Transverse colon (tissue), 4 donors: ENCODE measurements at regions not wholly inside any gene's neighbourhood (a gene's known extent, or its start where the extent isn't known, plus 50 kb on each side); places are given as distances from the start of the nearest gene placed in this dataset.

ENCODE experiments used
- DNase-seq: peaks from one replicate; pipeline ENCODE4 v3.0.0-alpha.2; 2019
- H3K27ac ChIP-seq, 4 donors: fragments of 200-600 bp; sonication (generic); 2 replicates each; pipeline ENCODE4 v1.5.1; 2016 to 2018; ENCODE audit warnings: inconsistent platforms in 4 of 4
- H3K27me3 ChIP-seq: fragments of 200-600 bp; sonication (generic); 2 replicates; pipeline ENCODE4 v1.5.1; 2017; ENCODE audit warnings: inconsistent platforms
- H3K36me3 ChIP-seq, 4 donors: fragments of 200-600 bp; sonication (generic); 2 replicates each; pipeline ENCODE4 v1.5.1; 2017 to 2019; ENCODE audit warnings: inconsistent platforms in 4 of 4
- H3K4me1 ChIP-seq, 4 donors: fragments of 200-600 bp; sonication (generic); 2 replicates each; pipeline ENCODE4 v1.5.1; 2017 to 2020; ENCODE audit warnings: inconsistent platforms in 4 of 4
- H3K4me3 ChIP-seq, 4 donors: fragments of 200-600 bp; sonication (generic); 1 replicate in 1 of 4; 2 replicates in 3 of 4; pipeline versions ENCODE4 v1.5.1 to v1.6.1; 2017 to 2019; ENCODE audit warnings: inconsistent platforms in 4 of 4
- H3K9me3 ChIP-seq, 2 donors: fragments of 200-600 bp; sonication (generic); 2 replicates each; pipeline ENCODE4 v1.5.1; 2017 to 2019; ENCODE audit warnings: inconsistent platforms in 2 of 2
- EP300 ChIP-seq: sonication (generic); formaldehyde crosslinking; IDR thresholded peaks from one replicate; pipeline ENCODE4 v1.6.1; 2017; ENCODE audit warnings: antibody characterized with exemption, low read depth
- POLR2A ChIP-seq: fragments of 450-650 bp; IDR thresholded peaks from one replicate; pipeline ENCODE4 v1.6.1; 2016; ENCODE audit warnings: antibody characterized with exemption, mild to moderate bottlenecking, moderate library complexity
- POLR2AphosphoS5 ChIP-seq, 3 donors: sonication (generic); formaldehyde crosslinking; IDR thresholded peaks; one replicate each; pipeline ENCODE4 v1.6.1; 2016; ENCODE audit warnings: antibody characterized with exemption in 3 of 3
- WGBS, 2 donors: methylation state at CpG; one replicate each; pipeline ENCODE4 v1.1.5; 2018; ENCODE audit warnings: low coverage in 1 of 2; 5-methylcytosine and 5-hydroxymethylcytosine counted together
- in situ Hi-C, 4 donors: fragments of 200-750 bp; cut with MboI; loops; one replicate each; pipeline versions ENCODE4 v1.15.0 to v1.15.1; 2017; ENCODE audit warnings: low sequenced_read_pairs in 3 of 4, low pct_ligation_motif_present in 1 of 4, low pct_unique_long_range_greater_than_20kb in 1 of 4
- intact Hi-C: fragments of 100-400 bp; cut with DNase I; formaldehyde crosslinking; loops from one replicate; pipeline ENCODE4 v1.15.1; 2023; ENCODE audit warnings: low total_unique reads
- TF ChIP-seq, protein P1 (sequence below), 5 experiments: fragments of 200-600 bp in 3 of 5; fragments of 450-650 bp in 2 of 5; sonication (generic) in 3 of 5; IDR thresholded peaks; 1 replicate in 2 of 5; 2 replicates in 3 of 5; pipeline ENCODE4 v1.5.1; 2016 to 2017; ENCODE audit warnings: antibody characterized with exemption in 5 of 5, inconsistent platforms in 3 of 5, mild to moderate bottlenecking in 2 of 5, moderate library complexity in 1 of 5

DNA sequence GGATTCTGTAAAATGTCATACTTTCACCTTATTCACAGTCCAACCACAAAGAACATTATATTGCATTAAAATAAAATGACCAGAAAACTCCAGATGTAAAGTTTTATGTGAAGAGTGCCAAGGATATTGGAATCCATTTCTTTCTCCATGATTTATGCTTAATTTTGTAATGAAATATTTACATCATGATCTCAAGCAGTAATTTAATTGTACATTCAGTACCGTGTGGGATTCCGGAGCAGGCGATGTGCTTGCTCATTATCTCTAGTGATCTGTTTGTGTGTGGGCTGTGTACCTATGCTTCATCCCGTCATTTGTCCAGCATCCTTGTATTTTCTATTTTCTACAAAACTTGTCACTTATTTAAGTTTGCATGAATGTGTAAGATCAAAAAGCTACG lies 415.9 kb upstream of the SLC8A1 start:
- H3K27ac ChIP-seq = no peak overlapping the region
- 82 to 85% methylated on average over 5 of the region's 5 CpGs for WGBS, 2 donors
- TF ChIP-seq POLR2A (no peak), EP300 (no peak), POLR2AphosphoS5 (IDR thresholded peaks at IDR 0.05) (no peak)
- TF ChIP-seq, protein P1, sequence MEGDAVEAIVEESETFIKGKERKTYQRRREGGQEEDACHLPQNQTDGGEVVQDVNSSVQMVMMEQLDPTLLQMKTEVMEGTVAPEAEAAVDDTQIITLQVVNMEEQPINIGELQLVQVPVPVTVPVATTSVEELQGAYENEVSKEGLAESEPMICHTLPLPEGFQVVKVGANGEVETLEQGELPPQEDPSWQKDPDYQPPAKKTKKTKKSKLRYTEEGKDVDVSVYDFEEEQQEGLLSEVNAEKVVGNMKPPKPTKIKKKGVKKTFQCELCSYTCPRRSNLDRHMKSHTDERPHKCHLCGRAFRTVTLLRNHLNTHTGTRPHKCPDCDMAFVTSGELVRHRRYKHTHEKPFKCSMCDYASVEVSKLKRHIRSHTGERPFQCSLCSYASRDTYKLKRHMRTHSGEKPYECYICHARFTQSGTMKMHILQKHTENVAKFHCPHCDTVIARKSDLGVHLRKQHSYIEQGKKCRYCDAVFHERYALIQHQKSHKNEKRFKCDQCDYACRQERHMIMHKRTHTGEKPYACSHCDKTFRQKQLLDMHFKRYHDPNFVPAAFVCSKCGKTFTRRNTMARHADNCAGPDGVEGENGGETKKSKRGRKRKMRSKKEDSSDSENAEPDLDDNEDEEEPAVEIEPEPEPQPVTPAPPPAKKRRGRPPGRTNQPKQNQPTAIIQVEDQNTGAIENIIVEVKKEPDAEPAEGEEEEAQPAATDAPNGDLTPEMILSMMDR (IDR thresholded peaks at IDR 0.05) = no peak
- intact Hi-C loops (no loop called here), in situ Hi-C loops (no loop called here)
- no peaks in the 10 kb centered on the region for H3K27me3 ChIP-seq
- no peaks in the 10 kb centered on the region for H3K36me3 ChIP-seq
- no peak for DNase-seq
- H3K4me3 ChIP-seq = no peak overlapping the region
- H3K4me1 ChIP-seq = no peaks in the 10 kb centered on the region
- no peaks in the 10 kb centered on the region for H3K9me3 ChIP-seq

DNA sequence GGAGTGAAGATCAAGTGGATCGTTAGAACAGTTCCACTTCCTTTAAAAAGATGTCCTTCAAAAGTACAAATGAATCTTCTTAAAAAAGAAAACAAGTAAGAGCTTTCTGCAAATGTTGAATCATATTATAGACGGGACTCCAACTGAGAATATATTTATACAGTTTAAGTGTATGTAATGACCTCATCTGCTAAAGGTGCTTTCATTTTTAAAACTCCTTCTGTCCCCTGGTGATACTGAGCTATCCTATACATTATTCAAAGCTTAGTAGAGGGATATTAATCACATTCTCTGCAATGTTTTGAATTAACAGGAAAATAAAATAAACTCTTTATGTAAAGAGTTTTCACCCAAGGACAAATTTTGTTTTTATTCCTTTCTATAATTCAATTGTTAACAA lies 420.7 kb upstream of the SLC8A1 start:
- H3K4me1 ChIP-seq = no peaks in the 10 kb centered on the region
- no peak overlapping the region for H3K27ac ChIP-seq
- no peak for DNase-seq
- no peak for TF ChIP-seq EP300
- TF ChIP-seq, protein P1 (IDR thresholded peaks at IDR 0.05) = no peak
- no peak for TF ChIP-seq POLR2AphosphoS5 (IDR thresholded peaks at IDR 0.05)
- TF ChIP-seq POLR2A = no peak
- intact Hi-C loops (no loop called here), in situ Hi-C loops (no loop called here)
- H3K9me3 ChIP-seq = no peaks in the 10 kb centered on the region
- no peaks in the 10 kb centered on the region for H3K27me3 ChIP-seq
- no peaks in the 10 kb centered on the region for H3K36me3 ChIP-seq
- WGBS, 2 donors = 35 to 48% methylated on average over 2 of the region's 2 CpGs
- H3K4me3 ChIP-seq = no peak overlapping the region

DNA sequence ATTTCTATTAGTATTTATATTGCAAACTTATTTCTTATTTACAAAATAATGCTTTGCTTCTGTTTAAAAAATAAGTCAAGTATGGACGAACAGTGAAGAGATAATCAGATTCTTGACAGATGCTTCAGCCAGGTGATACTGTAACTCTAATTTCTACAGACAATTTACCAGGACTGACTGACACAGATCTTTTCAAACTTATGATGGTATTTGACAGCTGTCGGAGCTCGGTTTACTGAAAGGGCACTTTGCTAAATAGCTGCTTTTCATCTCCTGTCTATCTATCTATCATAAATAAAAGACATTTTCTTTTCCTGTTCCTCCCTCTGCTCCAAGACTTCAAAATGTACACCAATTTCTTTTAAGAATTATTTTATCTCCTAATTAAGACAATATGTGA lies 422.5 kb upstream of the SLC8A1 start:
- 60 to 91% methylated on average over 1 to 3 of the region's 3 CpGs for whole genome bisulfite sequencing, 2 donors
- no peak for DNase-seq
- no peaks in the 10 kb centered on the region for H3K27me3 ChIP-seq
- intact Hi-C loops (no loop called here), in situ Hi-C loops (no loop called here)
- no peaks in the 10 kb centered on the region for H3K4me1 ChIP-seq
- TF ChIP-seq, protein P1 (IDR thresholded peaks at IDR 0.05) = no peak
- no peaks in the 10 kb centered on the region for H3K36me3 ChIP-seq
- H3K9me3 ChIP-seq = no peaks in the 10 kb centered on the region
- no peak overlapping the region for H3K4me3 ChIP-seq
- no peak overlapping the region for H3K27ac ChIP-seq

DNA sequence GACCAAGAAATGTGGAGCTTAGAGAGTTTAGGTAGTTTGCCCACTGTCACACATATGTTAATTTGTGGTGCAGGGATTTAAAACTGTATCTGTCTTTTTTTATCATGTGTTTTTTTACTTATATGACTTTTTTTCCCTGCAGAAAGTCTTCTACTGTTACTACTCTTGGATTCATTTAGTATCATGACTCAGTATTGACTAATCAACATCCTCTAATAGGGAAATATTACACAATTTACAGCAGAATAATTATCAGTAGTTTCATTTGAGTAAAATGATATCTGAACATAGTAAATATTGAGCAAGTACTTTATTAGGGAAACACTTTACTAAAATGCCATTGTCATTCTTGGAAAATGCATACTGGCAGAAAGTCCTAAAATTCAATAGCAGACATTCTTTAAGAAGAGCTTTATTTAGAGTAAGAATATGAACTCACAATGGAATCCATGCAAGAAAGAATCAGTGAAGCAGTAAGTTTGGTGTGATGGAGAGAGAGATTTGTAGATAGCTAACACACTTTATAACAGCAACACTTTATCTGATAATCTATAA lies 425.9 kb upstream of the SLC8A1 start:
- Histone ChIP-seq H3K27me3 (no peaks in the 10 kb centered on the region), H3K27ac (no peak overlapping the region), H3K4me1 (no peaks in the 10 kb centered on the region), H3K36me3 (no peaks in the 10 kb centered on the region), H3K9me3 (no peaks in the 10 kb centered on the region), H3K4me3 (no peak overlapping the region)
- TF ChIP-seq POLR2AphosphoS5 (IDR thresholded peaks at IDR 0.05) (no peak), POLR2A (no peak), EP300 (no peak)
- TF ChIP-seq, protein P1 (IDR thresholded peaks at IDR 0.05) = no peak
- in situ Hi-C loops = no loop called here
- intact Hi-C loops = no loop called here
- DNase-seq = no peak
